Dermis blood vessel endothelial cell (primary cell): ENCODE measurements at regions not wholly inside any gene's neighbourhood (a gene's known extent, or its start where the extent isn't known, plus 50 kb on each side); places are given as distances from the start of the nearest gene placed in this dataset.
"Not testable (repeated sequence)": the region's sequence is repeated elsewhere in the genome, so short reads cannot be mapped to it uniquely, and the experiment has no call there.

ENCODE experiments used
- DNase-seq: peaks from one replicate; pipeline ENCODE4 v3.0.0; 2010

DNA sequence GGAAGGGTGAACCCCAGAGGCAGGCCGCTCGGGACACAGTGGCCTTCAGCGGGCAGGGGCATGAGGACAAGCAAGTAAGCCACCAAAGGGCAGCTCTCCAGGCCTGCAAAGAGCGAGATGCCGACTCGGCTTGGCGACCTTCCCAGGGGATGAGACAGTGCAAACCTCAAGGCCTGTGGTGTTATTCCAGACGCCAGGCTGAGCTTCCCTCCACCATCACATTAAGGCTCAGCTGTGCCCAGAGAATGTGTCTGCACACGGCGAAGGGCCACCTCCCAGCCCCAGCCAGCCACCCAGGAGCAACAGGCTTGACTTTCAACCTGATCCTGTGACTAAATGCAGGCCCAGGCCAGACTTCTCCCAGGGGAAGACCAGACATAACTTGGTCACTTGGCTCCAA lies 251.4 kb downstream of the SOX9 start:
- no peak for DNase-seq

DNA sequence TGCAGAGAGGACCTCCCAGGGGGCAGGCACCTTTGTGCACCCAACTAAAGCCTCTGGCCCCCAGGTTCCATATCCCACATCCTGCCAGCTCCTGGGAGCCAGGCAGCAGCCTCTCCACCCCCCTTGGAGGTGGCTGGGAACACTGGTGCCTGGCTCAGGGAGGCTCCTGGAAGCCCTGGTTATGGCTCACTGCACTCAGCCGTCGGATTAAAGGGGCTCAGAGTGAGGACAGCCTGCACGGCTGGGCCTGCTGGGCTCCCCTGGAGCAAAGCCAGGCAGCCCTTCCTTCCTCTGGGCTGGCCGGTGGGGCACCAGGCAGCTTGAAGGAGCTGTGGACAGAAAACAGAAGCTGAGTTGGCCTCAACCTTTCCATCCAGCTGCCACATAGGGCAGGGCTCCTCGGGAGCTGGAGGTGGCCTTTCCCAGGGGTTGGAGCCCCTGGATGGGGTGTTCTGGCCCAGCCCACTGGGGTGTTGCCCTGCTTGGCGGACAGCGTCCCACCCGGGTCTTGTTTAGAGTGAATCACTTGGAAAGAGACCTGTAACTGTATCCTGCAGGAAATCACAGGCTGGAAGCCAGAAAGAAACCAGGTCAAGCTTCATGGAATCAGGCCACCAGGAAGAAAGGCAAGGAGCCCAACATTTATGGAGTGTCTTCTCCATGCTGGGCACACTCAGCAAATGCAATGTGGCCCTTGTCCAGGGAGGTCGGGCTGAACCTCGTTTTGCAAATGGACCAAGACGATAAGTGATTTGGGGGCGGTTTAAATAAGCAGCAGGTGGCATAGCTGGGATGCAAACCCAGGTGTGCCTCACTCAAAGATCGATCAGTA lies 253.3 kb downstream of the SOX9 start:
- peak; percentile 40 for DNase-seq

DNA sequence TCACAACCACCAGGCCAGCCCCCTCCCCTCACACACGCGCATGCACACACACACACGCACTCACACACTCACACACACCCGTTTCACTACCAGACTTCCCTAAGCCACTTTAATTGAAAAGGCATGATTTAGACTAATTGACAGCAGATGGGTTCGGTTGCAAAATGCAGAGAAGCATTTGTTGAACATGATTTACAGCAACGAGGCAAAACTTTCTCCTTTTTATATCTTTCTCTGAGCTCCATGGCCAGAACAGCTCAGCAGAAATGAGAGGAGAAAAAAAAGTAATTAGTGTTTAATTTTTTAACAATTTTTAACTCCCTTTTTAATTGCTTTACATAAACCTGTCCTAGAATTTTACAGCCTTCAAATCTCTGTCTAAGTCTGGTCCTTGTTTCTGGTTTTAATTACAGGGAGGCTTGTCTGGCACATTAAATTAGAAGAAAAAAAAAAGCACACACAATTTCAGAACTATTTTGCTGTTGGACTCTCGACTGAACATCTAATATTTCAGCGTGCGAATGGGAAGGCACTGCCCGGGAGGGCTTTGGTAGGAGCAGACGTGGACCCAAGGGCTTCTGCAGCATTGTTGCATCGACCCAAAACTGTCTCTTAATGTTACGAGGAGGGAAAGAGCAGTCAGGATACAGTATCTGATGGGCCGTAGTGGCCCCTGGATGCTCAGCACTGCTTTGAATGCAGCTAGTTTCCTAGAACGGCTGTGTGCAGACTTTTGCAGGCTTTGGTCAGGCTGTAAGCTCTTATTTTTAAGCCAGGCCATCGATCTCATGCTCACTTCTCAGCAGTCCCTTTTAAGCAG lies 255.9 kb downstream of the SOX9 start:
- no peak for DNase-seq

DNA sequence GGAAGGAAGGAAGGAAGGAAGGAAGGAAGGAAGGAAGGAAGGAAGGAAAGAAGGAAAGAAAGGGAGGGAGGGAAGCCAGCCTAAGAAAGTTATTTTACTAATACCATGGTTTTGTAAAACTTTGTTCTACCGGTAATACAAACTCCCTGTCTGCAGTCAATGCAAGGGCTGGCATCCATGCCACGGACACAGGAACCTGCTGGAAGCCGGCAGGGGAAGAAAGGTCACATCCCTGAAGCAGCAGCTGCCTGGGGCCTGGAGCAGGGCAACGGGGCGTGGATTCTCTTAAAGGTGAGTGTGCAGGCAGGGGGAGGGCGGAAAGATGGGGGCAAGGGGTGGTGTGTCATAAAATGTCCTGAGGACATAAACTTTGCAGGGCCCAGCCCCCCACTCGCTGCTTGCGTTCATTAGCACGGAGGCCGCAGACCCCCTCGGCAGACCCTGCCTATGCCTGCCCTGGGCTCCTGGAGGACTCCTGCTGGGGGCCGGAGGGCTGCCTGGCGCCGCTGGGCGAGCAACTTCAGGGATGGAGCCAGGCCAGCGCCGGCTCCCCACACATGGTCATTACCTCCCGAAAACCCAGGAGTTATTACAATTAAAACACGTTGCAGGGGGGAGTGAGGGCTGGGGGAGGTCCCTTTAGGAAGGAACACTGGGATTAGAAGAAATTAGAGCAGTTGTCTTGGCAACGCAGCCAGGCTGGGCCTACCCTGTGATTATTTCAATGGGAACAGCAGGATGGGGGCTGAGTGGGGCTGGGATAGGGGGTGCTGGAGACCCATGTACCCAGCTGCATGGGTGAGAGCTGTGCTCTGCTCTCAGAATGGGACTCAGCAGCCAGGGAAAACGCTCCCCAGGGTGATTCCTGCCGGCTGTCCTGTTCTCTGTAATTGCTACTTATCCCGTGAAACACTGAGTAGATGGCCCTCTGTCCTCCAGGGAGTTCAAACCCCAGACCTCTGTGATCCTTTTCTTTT lies 257.9 kb downstream of the SOX9 start:
- no peak for DNase-seq

DNA sequence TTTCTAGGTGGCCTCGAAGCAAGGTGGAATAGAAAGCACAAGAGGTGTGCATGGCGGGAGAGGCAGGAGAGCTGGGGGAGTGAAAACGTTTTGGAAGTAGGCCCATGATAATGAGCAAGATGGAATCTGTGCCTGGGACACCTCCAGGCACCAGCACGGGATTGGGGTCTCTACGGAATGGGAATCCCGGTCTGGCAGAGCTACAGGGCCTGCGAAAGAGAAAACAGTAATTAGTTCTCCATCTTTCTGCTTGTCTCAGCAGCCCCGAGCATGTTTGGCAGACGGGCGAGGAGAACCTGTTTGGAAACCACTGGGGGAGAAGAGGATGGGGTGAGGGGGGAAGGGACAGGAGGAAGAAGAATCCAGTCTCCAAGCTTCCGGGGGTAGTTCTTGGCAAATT lies 258.7 kb downstream of the SOX9 start:
- no peak for DNase-seq

DNA sequence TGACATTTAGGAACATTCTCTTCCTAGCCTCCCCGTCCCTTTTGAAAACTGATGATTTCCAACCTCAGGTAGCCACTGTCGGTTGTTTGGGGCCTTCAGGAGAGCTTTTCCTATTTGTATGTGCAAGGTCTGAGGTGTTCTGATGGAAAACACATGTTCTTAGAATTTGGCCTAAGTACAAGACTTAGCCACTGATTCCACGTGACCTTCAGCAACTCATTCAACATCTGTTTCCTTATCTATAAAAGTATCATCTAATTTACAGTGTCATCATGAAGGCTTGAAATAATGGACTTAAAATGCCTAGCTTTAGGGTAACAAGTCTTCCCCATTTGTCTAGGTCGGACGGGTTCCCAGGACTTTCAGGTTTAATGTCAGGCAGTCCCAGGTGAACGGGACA lies 259.3 kb downstream of the SOX9 start:
- DNase-seq: no peak

DNA sequence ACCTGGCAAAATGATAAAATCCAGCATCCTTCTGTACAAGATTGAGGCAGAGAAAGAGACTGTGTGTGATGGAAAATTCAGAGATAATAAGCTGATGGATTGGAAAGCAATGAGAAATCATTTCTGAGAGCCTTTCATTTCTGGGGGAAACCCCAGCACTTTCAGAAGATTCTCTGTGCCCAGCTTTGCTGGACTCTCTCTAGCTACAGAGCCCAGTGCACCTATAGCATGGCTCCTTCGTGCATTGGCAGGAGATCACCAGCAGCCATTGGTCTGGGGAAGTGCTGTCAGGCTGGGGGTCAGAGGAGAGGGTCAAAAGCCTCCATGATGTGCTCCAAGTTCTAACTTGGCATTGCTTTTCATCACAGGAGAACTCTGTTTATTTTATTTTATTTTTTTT lies 259.9 kb downstream of the SOX9 start:
- DNase-seq: no peak

DNA sequence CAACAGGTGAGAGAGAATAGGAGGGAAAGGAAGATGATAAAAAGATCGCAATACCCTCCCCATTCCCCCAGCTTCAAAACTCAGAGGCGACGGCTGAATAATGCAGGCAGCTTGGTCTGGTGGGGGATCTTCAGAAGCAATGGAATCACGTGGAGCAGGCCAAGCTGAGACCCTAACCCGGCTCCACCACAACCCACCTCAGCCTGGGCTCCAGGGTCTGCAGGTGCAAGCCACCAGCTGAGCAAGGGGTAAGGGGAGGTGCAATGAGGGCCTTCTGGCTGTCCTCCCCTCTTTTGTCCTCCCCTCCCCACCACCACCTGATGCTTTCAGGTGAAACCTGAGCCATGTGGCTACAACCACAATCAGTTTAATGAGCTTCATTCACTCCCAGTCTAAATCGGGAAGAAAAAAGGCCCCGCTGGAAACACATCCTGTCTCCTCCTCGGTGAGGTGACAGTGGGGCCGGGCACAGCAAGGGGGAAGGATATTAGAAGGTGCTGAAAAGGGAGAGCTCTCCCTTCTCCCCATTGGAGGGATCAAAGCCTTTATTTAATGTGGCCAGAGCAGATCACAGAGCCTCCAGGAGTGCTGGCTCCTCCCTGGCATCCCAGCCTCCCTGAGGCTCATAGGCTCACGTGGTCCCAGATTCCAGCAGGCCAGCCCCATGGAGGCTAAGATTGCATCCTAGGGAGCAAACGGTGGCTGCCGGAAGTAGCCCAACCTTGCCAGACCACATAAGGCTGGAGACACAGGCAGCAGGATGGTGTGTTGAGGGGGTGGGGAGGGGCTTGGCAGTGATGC lies 261.0 kb downstream of the SOX9 start:
- no peak for DNase-seq

DNA sequence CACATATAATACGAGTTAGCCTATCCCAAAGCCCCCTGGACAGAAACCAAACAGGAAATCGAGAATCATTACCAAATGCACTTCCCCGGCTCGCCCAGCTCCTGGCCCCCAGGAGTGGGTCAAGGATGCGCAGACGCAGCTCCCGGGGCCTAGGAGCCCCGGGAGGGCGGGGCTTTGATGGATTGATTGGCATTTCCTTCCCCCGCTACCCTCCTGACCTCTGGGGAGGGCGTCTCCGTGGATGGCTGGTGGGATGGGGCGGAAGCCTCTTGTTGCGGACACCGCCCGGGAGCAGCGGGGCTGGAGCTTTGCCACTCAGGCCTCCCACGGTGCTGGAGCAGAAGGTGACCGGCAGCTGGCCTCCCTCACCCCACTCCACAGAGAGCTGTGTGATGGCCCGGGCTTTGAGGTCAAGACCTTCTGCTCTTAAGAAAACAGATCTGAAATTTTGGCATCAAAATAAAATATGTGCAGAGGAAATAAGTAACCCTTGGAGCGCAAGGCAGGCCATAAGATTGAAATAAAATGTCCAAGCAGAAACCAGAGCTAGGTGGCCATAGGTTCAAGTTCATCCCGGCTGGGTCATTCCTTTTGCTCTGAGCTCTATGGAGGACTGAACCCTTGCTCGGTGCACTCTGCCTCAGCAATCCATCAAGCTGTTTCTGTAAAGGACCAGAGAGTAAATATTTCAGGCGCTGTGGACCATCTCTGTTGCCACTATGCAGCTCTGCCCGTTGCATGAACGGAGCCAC lies 262.3 kb downstream of the SOX9 start:
- no peak for DNase-seq

DNA sequence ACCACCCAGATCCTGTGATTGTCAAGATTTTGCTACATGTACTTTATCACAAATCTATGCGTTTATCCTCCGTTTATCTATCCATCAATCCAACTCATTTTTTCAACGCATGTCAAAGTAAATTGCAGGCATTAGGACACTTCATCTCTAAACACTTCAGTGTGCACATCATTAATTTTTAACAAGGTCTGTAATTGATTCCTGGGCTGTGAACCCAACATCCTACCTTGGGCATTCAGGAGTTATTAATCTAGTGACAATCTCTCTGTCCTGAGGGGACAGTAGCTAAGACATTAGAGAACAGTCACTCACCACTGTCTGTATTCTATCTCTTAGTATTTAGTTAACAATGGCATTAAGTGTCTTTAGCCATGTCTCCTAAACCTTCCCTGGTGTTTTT lies 264.7 kb downstream of the SOX9 start:
- DNase-seq: no peak

DNA sequence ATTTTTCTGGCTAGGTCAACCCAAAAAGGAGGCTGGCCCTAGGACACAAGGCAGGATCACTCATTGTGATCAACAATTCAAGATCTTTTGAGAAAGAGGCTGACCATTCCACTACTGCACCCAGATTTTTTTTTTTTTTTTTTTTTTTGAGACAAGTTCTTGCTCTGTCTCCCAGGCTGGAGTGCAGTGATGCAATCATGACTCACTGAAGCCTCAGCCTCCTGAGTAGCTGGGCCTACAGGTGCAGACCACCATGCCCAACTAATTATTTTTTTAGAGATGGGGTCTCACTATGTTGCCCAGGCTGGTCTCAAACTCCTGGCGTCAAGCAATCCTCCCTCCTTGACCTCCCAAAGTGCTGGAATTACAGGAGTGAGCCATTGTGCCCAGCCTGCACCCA lies 265.4 kb downstream of the SOX9 start:
- not testable (repeated sequence) for DNase-seq

DNA sequence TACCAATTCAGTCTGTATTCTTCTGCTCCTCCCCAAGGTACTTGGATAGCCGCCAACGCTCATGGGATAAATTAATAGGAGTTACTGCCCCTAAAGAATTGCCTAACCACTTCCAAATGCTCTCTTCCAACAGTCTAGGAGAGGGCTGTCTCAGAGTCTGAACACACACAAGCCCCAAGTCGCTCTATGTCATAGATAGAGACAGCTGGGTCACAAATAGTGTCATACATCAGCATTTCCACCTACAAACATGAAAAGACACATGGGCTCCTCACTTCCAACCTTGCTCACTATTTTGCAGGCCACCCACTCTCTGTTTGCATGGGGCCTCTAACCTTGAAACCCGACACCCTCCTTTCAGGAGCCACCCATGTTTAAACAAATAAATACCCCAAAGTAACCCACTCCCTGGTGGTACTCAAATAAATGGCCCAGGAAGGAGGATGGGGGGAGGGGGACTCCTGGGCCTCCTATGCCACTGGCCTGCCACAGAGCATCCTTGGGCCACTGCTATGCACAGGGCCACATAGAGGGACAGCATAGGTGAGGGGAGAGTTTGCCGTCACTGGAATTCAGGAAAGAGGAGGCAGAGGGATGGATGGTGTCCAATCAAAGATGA lies 265.9 kb downstream of the SOX9 start:
- DNase-seq: no peak

DNA sequence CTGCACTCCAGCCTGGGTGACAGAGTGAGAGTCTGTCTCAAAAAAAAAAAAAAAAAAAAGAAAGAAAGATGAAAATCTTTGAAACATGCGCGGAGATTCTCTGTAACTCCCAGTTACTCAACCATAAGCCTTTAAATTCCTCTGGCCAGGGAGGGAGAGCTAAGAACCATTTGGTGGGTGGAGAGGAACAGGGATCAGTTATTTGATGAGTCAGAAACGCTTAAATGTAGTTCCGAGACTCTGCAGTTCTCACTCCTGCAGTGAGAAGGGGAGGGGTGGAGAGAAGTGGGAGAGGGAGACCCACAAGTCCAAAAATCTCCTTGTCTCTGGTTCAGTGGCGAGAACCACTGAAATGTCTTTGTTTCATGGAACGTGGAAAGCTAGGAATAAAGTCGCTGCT lies 266.7 kb downstream of the SOX9 start:
- DNase-seq: no peak

DNA sequence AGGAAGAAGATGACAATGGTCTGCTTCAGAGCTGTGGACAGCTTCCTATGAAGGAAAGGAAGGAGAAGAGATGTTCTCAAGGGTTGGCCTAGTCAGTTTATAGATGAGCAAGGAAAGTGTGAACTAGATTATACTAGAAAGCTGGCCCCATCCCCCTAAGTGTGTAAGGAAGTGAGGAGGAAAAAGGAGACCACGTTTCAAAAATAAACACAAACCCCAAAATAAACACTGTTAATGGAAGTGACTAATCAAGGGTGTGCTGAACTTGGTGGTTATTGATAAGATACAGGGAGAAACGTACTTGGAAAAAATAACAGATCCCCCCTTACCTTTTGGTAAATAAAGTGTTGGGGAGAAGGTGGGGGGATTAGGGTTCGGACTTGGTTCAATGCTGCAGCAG lies 267.1 kb downstream of the SOX9 start:
- DNase-seq: no peak

DNA sequence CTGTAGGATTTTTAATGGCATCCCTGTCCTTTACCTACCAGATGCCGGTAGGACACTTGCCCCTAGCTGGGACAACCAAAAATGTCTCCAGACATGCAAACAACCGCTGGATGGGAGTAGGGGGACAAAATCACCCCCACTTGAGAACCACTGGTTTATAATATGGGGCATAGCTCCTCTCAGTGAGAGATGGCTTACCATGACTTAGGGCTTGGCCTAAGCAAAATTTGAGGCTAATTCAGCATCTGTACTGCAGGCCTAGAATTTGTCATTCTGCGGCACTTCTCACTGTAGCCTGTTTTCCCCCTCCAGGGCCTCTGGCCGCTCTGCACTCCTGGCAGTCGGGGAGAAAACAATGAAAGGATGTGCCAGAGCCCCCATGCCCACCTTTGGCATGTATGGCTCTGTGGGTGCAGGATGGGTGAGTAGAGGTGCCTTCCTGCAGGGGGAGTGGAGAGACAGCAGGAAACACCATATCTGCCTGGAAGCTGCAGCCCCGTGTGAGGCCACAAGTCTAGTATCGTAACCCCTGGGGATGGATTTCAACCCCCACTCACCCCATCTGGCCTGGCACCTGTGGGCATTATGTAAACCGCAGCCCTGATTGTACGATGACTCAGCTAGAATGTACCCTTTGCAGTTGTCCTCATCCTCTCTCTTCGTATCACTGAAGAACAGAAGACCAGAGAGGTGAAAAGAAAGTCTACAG lies 268.1 kb downstream of the SOX9 start:
- no peak for DNase-seq

DNA sequence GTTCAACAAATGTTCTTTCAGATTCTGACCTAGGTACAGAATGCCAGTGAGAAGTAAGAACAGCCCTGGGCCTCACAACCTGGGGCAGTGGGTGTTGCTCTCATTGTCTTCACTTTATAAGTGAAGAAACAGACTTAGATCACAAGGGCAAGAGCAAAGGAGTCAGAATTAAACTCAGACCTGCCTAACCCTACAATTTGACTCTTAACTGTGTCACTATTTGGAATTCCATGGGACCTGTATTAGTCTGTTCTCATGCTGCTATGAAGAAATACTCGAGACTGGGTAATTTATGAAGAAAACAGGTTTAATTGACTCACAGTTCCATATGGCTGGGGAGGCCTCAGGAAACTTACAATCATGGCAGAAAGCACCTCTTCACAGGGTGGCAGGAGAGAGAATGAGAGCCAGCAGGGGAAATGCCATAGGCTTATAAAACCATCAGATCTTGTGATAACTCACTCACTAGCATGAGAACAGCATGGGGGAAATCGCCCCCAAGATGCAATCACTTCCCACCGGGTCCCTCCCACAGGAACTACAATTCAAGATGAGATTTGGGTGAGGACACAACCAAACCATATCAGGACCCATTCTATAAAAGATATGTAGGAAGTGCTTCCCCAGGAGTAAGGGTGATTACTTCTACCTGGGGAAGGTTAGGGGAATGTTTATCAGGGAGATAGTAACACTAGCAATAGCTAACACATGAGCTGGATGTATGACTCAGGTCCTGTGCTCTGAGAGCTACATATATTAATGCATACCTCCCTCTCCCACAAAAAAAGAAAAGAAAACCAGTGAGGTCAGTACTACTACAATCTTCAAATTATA lies 270.1 kb downstream of the SOX9 start:
- DNase-seq: no peak

DNA sequence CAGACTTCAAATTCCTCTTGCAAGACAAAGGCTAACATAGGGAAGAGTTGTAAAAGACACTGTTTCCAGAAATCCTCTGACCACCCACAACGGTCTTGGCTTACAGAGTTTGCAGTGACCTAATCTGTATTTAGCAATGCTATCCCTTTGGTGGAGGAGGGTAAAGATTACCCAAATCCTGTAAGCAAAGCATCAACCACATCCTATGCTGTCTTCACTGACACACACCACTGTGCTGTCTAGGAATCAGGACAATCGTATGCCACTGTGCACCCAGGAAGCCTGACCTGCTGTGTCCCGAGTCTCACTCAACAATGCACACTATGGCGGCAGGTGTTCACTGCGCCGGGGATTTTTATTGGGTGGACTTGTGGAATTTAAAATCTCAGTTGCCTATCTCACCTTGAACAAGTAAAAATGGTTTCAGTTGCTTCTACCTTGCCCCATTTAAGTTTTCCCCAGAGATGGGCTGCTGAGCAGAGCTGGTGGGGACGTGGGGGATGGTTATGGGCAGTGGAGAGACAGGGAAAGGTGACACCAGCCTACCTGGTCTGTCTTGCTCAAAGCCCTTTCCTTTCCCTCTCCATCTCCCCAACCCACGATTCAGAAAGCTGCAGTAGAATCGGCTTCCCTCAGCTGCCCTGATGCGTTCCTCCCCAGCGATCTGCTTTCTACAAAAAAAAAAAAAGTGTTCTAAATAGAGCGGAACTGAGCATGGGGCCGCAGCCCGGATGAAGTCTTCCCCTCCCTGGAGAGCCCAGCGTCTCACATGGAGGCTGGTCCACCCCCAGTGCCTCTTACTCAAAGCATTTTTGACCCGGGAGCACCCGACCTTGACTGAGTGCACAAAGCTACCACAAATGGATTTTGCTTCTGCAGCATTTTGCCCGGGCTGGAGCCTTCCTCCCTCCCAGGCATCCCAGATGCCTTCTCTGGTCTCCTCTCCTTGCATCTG lies 271.5 kb downstream of the SOX9 start:
- no peak for DNase-seq

DNA sequence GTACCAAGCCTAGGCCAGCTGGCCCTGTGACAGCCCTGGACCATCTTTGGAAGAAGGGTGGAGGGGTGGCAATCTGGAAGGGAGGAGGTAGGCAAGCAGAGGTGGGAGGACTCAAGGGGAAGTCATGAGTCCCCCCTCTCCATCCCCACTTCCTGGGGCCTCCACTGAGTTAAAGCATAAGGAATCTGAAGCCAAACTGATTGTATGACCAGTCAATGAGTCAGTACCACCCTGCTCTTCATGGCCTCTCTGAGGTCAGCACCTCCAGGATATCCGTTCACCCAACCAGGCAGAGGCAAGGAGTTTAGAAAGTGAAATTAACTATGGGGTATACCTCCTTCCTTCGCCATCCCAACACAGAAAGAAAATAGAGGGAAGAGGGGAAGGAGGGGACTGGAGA lies 272.7 kb downstream of the SOX9 start:
- DNase-seq: peak; percentile 70
